ENCODE measurements at regions not wholly inside any gene's neighbourhood (a gene's known extent, or its start where the extent isn't known, plus 50 kb on each side); places are given as distances from the start of the nearest gene placed in this dataset.

- TF ChIP-seq CREB5 (CRISPR knock-in tag; IDR thresholded peaks at IDR 0.05; ENCODE audit: low read depth) (no peak), PATZ1 (CRISPR knock-in tag; IDR thresholded peaks at IDR 0.05; ENCODE audit: borderline replicate concordance) (no peak), TSHZ2 (CRISPR knock-in tag; IDR thresholded peaks at IDR 0.05) (no peak), ESRRG (CRISPR knock-in tag; IDR thresholded peaks at IDR 0.05) (no peak), CSDC2 (CRISPR knock-in tag; IDR thresholded peaks at IDR 0.05) (no peak), PPARA (CRISPR knock-in tag; IDR thresholded peaks at IDR 0.05; ENCODE audit: borderline replicate concordance) (no peak), RARB (CRISPR knock-in tag; IDR thresholded peaks at IDR 0.05) (no peak), ARNTL (CRISPR knock-in tag; IDR thresholded peaks at IDR 0.05; ENCODE audit: borderline replicate concordance, low read depth) (no peak), SNAI2 (CRISPR knock-in tag; IDR thresholded peaks at IDR 0.05) (no peak), ZC3H10 (CRISPR knock-in tag; IDR thresholded peaks at IDR 0.05) (no peak), BACH2 (CRISPR knock-in tag; IDR thresholded peaks at IDR 0.05; ENCODE audit: borderline replicate concordance) (no peak)
Measured at GRCh38 chr1:73009311-73009710, 727.0 kb upstream of the NEGR1 start.
